SU-DHL-6 (cell line): ENCODE measurements at regions not wholly inside any gene's neighbourhood (a gene's known extent, or its start where the extent isn't known, plus 50 kb on each side); places are given as distances from the start of the nearest gene placed in this dataset.

Source experiments
- CTCF ChIP-seq: fragments of 200-600 bp; sonication (generic); IDR thresholded peaks from one replicate; pipeline ENCODE4 v1.5.1; 2017; ENCODE audit warnings: antibody characterized with exemption, mild to moderate bottlenecking, low read length, moderate library complexity; ENCODE audit not compliant: insufficient read depth, poor library complexity, severe bottlenecking
- EZH2phosphoT487 ChIP-seq: fragments of 200-600 bp; sonication (generic), shearing (Covaris generic); conservative IDR thresholded peaks from 2 replicates; pipeline ENCODE4 v1.6.1; 2018; ENCODE audit warnings: mild to moderate bottlenecking, antibody characterized with exemption, low read length, moderate library complexity, mixed read lengths

GRCh38 chr5:130740047-130740569 is 424.9 kb downstream of the HINT1 start:
- TF ChIP-seq CTCF (no peak), EZH2phosphoT487 (no peak)
